GM23248 (cell line): ENCODE measurements at regions not wholly inside any gene's neighbourhood (a gene's known extent, or its start where the extent isn't known, plus 50 kb on each side); places are given as distances from the start of the nearest gene placed in this dataset.

Experiments
- DNase-seq: peaks from one replicate; pipeline ENCODE4 v3.0.0-alpha.2; 2015
- H2AFZ ChIP-seq: fragments of 200-600 bp; sonication (generic); 2 replicates; pipeline ENCODE4 v1.6.1; 2016; ENCODE audit warnings: antibody characterized with exemption
- H3F3A ChIP-seq: fragments of 200-600 bp; sonication (generic); 2 replicates; pipeline ENCODE4 v1.6.1; 2016; ENCODE audit warnings: mild to moderate bottlenecking, antibody characterized with exemption, mixed run types; ENCODE audit not compliant: insufficient read depth
- H3K27ac ChIP-seq: fragments of 200-600 bp; sonication (generic); 2 replicates; pipeline ENCODE4 v1.5.1; 2016; ENCODE audit warnings: mild to moderate bottlenecking
- H3K27me3 ChIP-seq: fragments of 200-600 bp; sonication (generic); replicated peaks from 2 replicates; pipeline ENCODE4 v1.6.1; 2016; ENCODE audit warnings: mild to moderate bottlenecking; ENCODE audit not compliant: insufficient read depth
- H3K36me3 ChIP-seq: fragments of 200-600 bp; sonication (generic); 2 replicates; pipeline ENCODE4 v1.6.1; 2016; ENCODE audit warnings: low read depth, mild to moderate bottlenecking
- H3K4me1 ChIP-seq: fragments of 200-600 bp; sonication (generic); 2 replicates; pipeline ENCODE4 v1.6.1; 2016; ENCODE audit warnings: mild to moderate bottlenecking; ENCODE audit not compliant: insufficient read depth
- H3K4me2 ChIP-seq: fragments of 200-600 bp; sonication (generic); one replicate; pipeline ENCODE4 v1.6.1; 2016; ENCODE audit warnings: mild to moderate bottlenecking; ENCODE audit not compliant: unreplicated experiment
- H3K4me3 ChIP-seq: fragments of 200-600 bp; sonication (generic); 2 replicates; pipeline ENCODE4 v1.5.1; 2016; ENCODE audit warnings: mild to moderate bottlenecking
- H3K79me2 ChIP-seq: fragments of 200-600 bp; sonication (generic); 2 replicates; pipeline ENCODE4 v1.6.1; 2016; ENCODE audit warnings: mild to moderate bottlenecking; ENCODE audit not compliant: insufficient read depth
- H3K9ac ChIP-seq: fragments of 200-600 bp; sonication (generic); 2 replicates; pipeline ENCODE4 v1.6.1; 2016; ENCODE audit warnings: mild to moderate bottlenecking
- H3K9me2 ChIP-seq: fragments of 200-600 bp; sonication (generic); 2 replicates; pipeline ENCODE4 v1.6.1; 2016; ENCODE audit warnings: mixed run types, mild to moderate bottlenecking, moderate library complexity; ENCODE audit not compliant: insufficient read depth
- H3K9me3 ChIP-seq: fragments of 200-600 bp; sonication (generic); one replicate; pipeline ENCODE4 v1.6.1; 2017; ENCODE audit warnings: low read depth
- H4K20me1 ChIP-seq: fragments of 200-600 bp; sonication (generic); 2 replicates; pipeline ENCODE4 v1.6.0; 2016; ENCODE audit not compliant: insufficient read depth
- EZH2 ChIP-seq: fragments of 200-600 bp; sonication (generic); IDR thresholded peaks from 2 replicates; pipeline ENCODE4 v1.6.1; 2018; ENCODE audit warnings: antibody characterized with exemption, mild to moderate bottlenecking; ENCODE audit not compliant: insufficient read depth, poor library complexity, severe bottlenecking
- EZH2phosphoT487 ChIP-seq: fragments of 200-600 bp; sonication (generic); IDR thresholded peaks from 2 replicates; pipeline ENCODE4 v1.6.1; 2018; ENCODE audit warnings: antibody characterized with exemption, moderate library complexity, mild to moderate bottlenecking, low read depth; ENCODE audit not compliant: insufficient read depth
- WGBS, 2 experiments: methylation state at CpG; one replicate each; pipeline ENCODE4 v1.1.6; 2015 to 2017; ENCODE audit warnings: low lambda C conversion rate in 2 of 2, low coverage in 1 of 2; ENCODE audit errors: missing lambda C conversion rate in 2 of 2; 5-methylcytosine and 5-hydroxymethylcytosine counted together
- in situ Hi-C: fragments of 300-500 bp; cut with MboI; formaldehyde crosslinking; loops from 2 replicates; pipeline ENCODE4 v1.15.0; 2020

GRCh38 chr2:129483366-129483765, 496.1 kb upstream of the RAB6C start:
- Histone ChIP-seq H4K20me1 (no peaks in the 10 kb centered on the region), H3K9me3 (no peaks in the 10 kb centered on the region), H3K9me2 (no peaks in the 10 kb centered on the region), H3K36me3 (no peaks in the 10 kb centered on the region), H3K27me3 (no peaks in the 10 kb centered on the region), H3K79me2 (no peaks in the 10 kb centered on the region), H3K4me2 (no peak overlapping the region), H3K27ac (no peak overlapping the region), H3K4me3 (no peak overlapping the region), H3K9ac (no peak overlapping the region), H3K4me1 (no peaks in the 10 kb centered on the region), H2AFZ (no peak overlapping the region), H3F3A (no peaks in the 10 kb centered on the region)
- TF ChIP-seq EZH2phosphoT487 (no peak), EZH2 (no peak)
- WGBS, 2 experiments = 21 to 24% methylated on average over 4 of the region's 4 CpGs
- in situ Hi-C loops = no loop called here
- DNase-seq = no peak

- Histone ChIP-seq H3K27me3 (no peaks in the 10 kb centered on the region), H3K9me2 (no peaks in the 10 kb centered on the region), H3K27ac (no peak overlapping the region), H3K36me3 (no peaks in the 10 kb centered on the region), H3F3A (no peaks in the 10 kb centered on the region), H3K4me2 (no peak overlapping the region), H3K4me3 (no peak overlapping the region), H4K20me1 (no peaks in the 10 kb centered on the region), H3K4me1 (no peaks in the 10 kb centered on the region), H2AFZ (no peak overlapping the region), H3K9me3 (no peaks in the 10 kb centered on the region), H3K9ac (no peak overlapping the region), H3K79me2 (no peaks in the 10 kb centered on the region)
- TF ChIP-seq EZH2 (no peak), EZH2phosphoT487 (no peak)
- in situ Hi-C loops = no loop called here
- 15 to 17% methylated on average over 10 of the region's 10 CpGs for WGBS, 2 experiments
- no peak for DNase-seq
Observed at GRCh38 chr2:129484999-129485897, 494.2 kb upstream of the RAB6C start.

DNA sequence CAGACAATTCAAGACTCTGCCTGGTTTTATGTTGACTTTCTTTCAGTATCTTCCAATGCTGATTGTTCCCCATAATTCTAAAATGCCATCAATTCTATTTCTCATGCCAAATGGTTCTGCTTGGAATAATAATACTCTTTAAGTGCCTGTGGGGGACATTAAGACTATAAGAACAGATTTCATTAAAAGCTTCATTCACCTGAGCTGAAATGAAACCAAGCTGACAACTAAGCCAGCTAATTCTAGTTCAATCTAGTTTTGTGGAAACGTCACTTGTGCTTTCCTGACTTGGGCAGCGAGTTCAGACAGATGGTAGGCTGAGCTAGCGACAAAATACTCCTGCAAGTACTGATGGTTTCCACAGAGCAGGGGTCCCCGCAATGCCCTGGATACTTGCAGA, 491.1 kb upstream of the RAB6C start:
- Histone ChIP-seq H3K79me2 (no peaks in the 10 kb centered on the region), H3K9me3 (no peaks in the 10 kb centered on the region), H3K27ac (no peak overlapping the region), H3K4me1 (no peaks in the 10 kb centered on the region), H3F3A (no peaks in the 10 kb centered on the region), H4K20me1 (no peaks in the 10 kb centered on the region), H3K9me2 (no peaks in the 10 kb centered on the region), H3K36me3 (no peaks in the 10 kb centered on the region), H2AFZ (no peak overlapping the region), H3K4me2 (no peak overlapping the region), H3K4me3 (no peak overlapping the region), H3K27me3 (no peaks in the 10 kb centered on the region), H3K9ac (no peak overlapping the region)
- TF ChIP-seq EZH2phosphoT487 (no peak), EZH2 (no peak)
- DNase-seq = no peak
- in situ Hi-C loops = no loop called here
- WGBS, 2 experiments = 15 to 17% methylated on average over 4 of the region's 4 CpGs

- Histone ChIP-seq H3K9me2 (no peaks in the 10 kb centered on the region), H3K79me2 (no peaks in the 10 kb centered on the region), H3F3A (no peaks in the 10 kb centered on the region), H3K4me2 (no peak overlapping the region), H3K9me3 (no peaks in the 10 kb centered on the region), H2AFZ (no peak overlapping the region), H3K4me1 (no peaks in the 10 kb centered on the region), H4K20me1 (no peaks in the 10 kb centered on the region), H3K27me3 (no peaks in the 10 kb centered on the region), H3K36me3 (no peaks in the 10 kb centered on the region), H3K27ac (no peak overlapping the region), H3K9ac (no peak overlapping the region), H3K4me3 (no peak overlapping the region)
- in situ Hi-C loops = no loop called here
- no peak for TF ChIP-seq EZH2phosphoT487
- no peak for TF ChIP-seq EZH2
- WGBS, 2 experiments = 30 to 33% methylated on average over 7 of the region's 7 CpGs
- no peak for DNase-seq
Observed at GRCh38 chr2:129490641-129491040, 488.8 kb upstream of the RAB6C start.
